ENCODE measurements at regions not wholly inside any gene's neighbourhood (a gene's known extent, or its start where the extent isn't known, plus 50 kb on each side); places are given as distances from the start of the nearest gene placed in this dataset.

DNA sequence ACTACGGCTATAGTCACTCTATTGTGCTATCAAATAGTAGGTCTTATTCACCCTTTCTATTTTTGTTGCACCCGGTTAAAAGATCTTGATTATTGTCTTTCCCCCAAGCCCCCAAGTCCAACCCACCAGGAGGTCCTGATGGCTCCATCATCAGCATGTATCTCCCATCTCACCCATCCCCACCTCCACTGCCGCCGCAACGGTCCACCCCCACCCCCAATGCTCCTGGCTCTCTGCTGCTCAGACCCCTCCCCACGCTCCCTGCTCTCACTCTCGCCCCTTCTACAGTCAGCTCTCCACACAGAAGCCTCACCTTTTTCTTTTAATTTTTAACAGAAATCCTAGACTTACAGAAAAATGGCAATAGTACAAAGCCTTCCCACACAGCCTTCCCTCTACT lies 51.5 kb upstream of the SH3PXD2B start:
- no peak for TF ChIP-seq EZH2 (optimal IDR thresholded peaks at IDR 0.05; ENCODE audit: low read depth, low read length)
- TF ChIP-seq, protein P1, sequence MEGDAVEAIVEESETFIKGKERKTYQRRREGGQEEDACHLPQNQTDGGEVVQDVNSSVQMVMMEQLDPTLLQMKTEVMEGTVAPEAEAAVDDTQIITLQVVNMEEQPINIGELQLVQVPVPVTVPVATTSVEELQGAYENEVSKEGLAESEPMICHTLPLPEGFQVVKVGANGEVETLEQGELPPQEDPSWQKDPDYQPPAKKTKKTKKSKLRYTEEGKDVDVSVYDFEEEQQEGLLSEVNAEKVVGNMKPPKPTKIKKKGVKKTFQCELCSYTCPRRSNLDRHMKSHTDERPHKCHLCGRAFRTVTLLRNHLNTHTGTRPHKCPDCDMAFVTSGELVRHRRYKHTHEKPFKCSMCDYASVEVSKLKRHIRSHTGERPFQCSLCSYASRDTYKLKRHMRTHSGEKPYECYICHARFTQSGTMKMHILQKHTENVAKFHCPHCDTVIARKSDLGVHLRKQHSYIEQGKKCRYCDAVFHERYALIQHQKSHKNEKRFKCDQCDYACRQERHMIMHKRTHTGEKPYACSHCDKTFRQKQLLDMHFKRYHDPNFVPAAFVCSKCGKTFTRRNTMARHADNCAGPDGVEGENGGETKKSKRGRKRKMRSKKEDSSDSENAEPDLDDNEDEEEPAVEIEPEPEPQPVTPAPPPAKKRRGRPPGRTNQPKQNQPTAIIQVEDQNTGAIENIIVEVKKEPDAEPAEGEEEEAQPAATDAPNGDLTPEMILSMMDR (IDR thresholded peaks at IDR 0.05; ENCODE audit: low read length): no peak
- no peak for TF ChIP-seq EZH2phosphoT487 (IDR thresholded peaks at IDR 0.05; ENCODE audit: low read length)
